Upper lobe of right lung (tissue), 1 donor: ENCODE measurements at regions not wholly inside any gene's neighbourhood (a gene's known extent, or its start where the extent isn't known, plus 50 kb on each side); places are given as distances from the start of the nearest gene placed in this dataset. TPM values are rescaled to one million over a fixed set of nuclear protein-coding genes. Genes with fewer than 3 reads are reported as not detected.

Source experiments
- ATAC-seq: fragments of 200-7000 bp; cut with Tn5 transposase; one replicate; pipeline ENCODE4 v1.9.1; 2020; ENCODE audit warnings: mild to moderate bottlenecking, moderate library complexity
- DNase-seq: peaks from one replicate; pipeline ENCODE4 v3.0.0-alpha.2; 2020
- H3K27ac ChIP-seq: fragments of 200-600 bp; one replicate; pipeline ENCODE4 v1.8.0; 2022
- H3K27me3 ChIP-seq: fragments of 200-600 bp; one replicate; pipeline ENCODE4 v1.8.0; 2022; ENCODE audit warnings: mild to moderate bottlenecking
- H3K36me3 ChIP-seq: fragments of 200-600 bp; one replicate; pipeline ENCODE4 v1.8.0; 2022
- H3K4me1 ChIP-seq: fragments of 200-600 bp; one replicate; pipeline ENCODE4 v1.8.0; 2022
- H3K4me3 ChIP-seq: fragments of 200-600 bp; one replicate; pipeline ENCODE4 v1.8.0; 2022; ENCODE audit warnings: mild to moderate bottlenecking
- H3K9me3 ChIP-seq: fragments of 200-600 bp; one replicate; pipeline ENCODE4 v1.8.0; 2022
- intact Hi-C: fragments of 100-400 bp; cut with DNase I; formaldehyde crosslinking; loops from one replicate; pipeline ENCODE4 v1.11.0; 2022
- microRNA-seq: library from miRNA; unstranded; fragments of <30 nt; microRNA quantifications from one replicate; pipeline ENCODE4 v1.2.0, GENCODE V29; 2020; ENCODE audit warnings: borderline microRNAs expressed
- TF ChIP-seq, protein P1 (sequence below): fragments of 200-600 bp; IDR thresholded peaks from one replicate; pipeline ENCODE4 v1.8.0; 2022; ENCODE audit warnings: antibody characterized with exemption
- donor health status: DM: no; HTN: yes; CAD: no; lungs with severe emphysema.

- DNase-seq (no peak), ATAC-seq (no peak)
- H3K9me3 ChIP-seq: no peaks in the 10 kb centered on the region
- H3K27ac ChIP-seq: no peak overlapping the region
- H3K36me3 ChIP-seq: no peaks in the 10 kb centered on the region
- TF ChIP-seq, protein P1, sequence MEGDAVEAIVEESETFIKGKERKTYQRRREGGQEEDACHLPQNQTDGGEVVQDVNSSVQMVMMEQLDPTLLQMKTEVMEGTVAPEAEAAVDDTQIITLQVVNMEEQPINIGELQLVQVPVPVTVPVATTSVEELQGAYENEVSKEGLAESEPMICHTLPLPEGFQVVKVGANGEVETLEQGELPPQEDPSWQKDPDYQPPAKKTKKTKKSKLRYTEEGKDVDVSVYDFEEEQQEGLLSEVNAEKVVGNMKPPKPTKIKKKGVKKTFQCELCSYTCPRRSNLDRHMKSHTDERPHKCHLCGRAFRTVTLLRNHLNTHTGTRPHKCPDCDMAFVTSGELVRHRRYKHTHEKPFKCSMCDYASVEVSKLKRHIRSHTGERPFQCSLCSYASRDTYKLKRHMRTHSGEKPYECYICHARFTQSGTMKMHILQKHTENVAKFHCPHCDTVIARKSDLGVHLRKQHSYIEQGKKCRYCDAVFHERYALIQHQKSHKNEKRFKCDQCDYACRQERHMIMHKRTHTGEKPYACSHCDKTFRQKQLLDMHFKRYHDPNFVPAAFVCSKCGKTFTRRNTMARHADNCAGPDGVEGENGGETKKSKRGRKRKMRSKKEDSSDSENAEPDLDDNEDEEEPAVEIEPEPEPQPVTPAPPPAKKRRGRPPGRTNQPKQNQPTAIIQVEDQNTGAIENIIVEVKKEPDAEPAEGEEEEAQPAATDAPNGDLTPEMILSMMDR: no peak
- no peaks in the 10 kb centered on the region for H3K4me1 ChIP-seq
- no peaks in the 10 kb centered on the region for H3K27me3 ChIP-seq
- intact Hi-C loops: no loop called here
- no peak overlapping the region for H3K4me3 ChIP-seq
Measured at GRCh38 chr2:225725726-225726125, 326.2 kb downstream of the NYAP2 start.

Small RNAs in the stretch of these regions (microRNA-seq; reads per million reads assigned to microRNA genes)
- gene MIR5702: not detected
